ENCODE measurements at regions not wholly inside any gene's neighbourhood (a gene's known extent, or its start where the extent isn't known, plus 50 kb on each side); places are given as distances from the start of the nearest gene placed in this dataset.

DNA sequence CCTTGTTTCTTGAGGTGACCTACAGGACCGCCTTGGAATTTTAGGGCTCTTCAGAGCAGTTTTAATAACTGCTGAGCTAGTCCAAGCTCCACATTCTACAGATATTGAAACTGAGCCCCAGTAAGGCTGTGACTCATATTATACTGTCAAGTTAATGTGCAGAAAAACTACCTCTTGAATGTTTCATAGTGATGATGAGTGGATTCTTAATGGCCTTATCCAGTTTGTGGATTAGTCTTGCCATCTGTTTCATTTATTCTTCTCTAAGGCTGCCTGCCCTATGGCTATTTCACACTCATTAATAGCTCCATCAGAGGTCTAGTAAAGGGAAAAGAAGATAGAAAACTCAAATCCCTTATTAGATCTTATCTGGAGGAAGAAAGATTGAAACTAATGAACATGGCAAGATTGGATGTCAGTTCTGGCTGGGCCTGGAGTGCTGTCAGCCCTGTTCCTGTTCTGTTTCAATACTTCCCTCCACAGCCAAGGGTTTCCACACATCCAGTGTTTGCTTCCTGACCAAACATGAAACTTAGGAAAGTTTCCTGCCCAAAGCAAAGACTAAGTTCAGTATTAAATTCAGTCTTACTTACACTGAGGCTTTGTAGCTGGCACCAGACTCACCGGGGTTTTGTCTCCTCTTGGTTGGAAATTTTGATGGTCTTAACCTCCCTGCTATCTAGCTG lies 215.6 kb upstream of the DMAC1 start:
- H3K27ac Mint-ChIP-seq = no peak overlapping the region

DNA sequence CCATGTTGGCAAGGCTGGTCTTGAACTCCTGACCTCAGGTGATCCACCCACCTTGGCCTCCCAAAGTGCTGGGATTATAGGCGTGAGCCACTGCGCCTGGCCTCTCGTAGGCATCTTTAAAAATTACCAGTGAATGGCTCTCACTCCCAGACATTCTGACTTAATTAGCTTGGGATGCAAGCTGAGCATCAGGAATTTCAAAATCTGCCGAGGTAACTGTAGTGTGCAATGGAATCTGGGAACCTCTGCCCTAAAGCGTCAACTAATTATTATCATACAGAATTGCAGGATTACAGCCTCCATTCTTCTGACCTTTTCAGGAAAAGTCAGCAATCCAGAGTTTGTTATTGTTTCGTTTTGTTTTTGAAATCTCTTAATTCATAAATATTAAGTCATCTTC lies 213.4 kb upstream of the DMAC1 start:
- H3K36me3 Mint-ChIP-seq = no peaks in the 10 kb centered on the region
- no peaks in the 10 kb centered on the region for H3K9me3 Mint-ChIP-seq (ENCODE audit: low read depth)
- no peak overlapping the region for H3K4me3 Mint-ChIP-seq
- H3K27ac Mint-ChIP-seq = no peak overlapping the region
- no peaks in the 10 kb centered on the region for H3K4me1 Mint-ChIP-seq (ENCODE audit: low read depth)
- no peaks in the 10 kb centered on the region for H3K27me3 Mint-ChIP-seq

More for the DNA sequence above, 215.6 kb upstream of the DMAC1 start:
- Mint-ChIP-seq H3K36me3 (no peaks in the 10 kb centered on the region), H3K4me3 (no peak overlapping the region), H3K27me3 (no peaks in the 10 kb centered on the region), H3K4me1 (ENCODE audit: low read depth) (no peaks in the 10 kb centered on the region), H3K9me3 (ENCODE audit: low read depth) (no peaks in the 10 kb centered on the region)

- no peak overlapping the region for H3K4me3 Mint-ChIP-seq
- no peaks in the 10 kb centered on the region for H3K27me3 Mint-ChIP-seq
Observed at GRCh38 chr9:8011974-8012373, 212.4 kb upstream of the DMAC1 start.

DNA sequence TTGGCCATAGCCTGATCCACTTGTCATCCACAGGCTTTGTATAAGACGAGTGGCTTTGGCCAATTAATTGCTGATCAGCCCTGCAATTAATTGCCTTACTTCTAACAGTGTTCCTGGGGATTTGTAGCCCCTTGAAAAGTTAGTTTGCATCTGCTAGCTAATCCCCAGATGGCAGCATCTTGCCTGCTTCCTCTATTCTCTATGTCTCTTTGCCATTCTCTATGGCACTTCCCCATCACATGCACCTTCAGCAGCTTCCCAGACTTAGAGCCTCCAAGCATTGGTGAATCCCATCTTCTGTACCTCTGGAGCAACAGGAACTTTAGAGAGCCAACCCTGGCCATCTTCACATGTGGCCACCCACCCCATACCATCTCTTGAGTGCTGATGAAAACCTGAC lies 197.0 kb upstream of the DMAC1 start:
- H3K36me3 Mint-ChIP-seq = peaks cover 2% of the 10 kb centered on the region
- H3K27ac Mint-ChIP-seq = no peak overlapping the region
- H3K4me1 Mint-ChIP-seq (ENCODE audit: low read depth) = no peaks in the 10 kb centered on the region
- H3K9me3 Mint-ChIP-seq (ENCODE audit: low read depth) = no peaks in the 10 kb centered on the region
- no peaks in the 10 kb centered on the region for H3K27me3 Mint-ChIP-seq
- no peak overlapping the region for H3K4me3 Mint-ChIP-seq

More at GRCh38 chr9:8011974-8012373, 212.4 kb upstream of the DMAC1 start:
- Mint-ChIP-seq H3K36me3 (peaks cover 4% of the 10 kb centered on the region), H3K27ac (no peak overlapping the region), H3K9me3 (ENCODE audit: low read depth) (peaks cover 1% of the 10 kb centered on the region), H3K4me1 (ENCODE audit: low read depth) (no peaks in the 10 kb centered on the region)

GRCh38 chr9:7988644-7989280 lies 189.2 kb upstream of the DMAC1 start:
- no peak overlapping the region for H3K4me3 Mint-ChIP-seq
- H3K27ac Mint-ChIP-seq = no peak overlapping the region
- no peaks in the 10 kb centered on the region for H3K9me3 Mint-ChIP-seq (ENCODE audit: low read depth)
- H3K4me1 Mint-ChIP-seq (ENCODE audit: low read depth) = peaks cover 9% of the 10 kb centered on the region
- no peaks in the 10 kb centered on the region for H3K27me3 Mint-ChIP-seq
- H3K36me3 Mint-ChIP-seq = peaks cover 2% of the 10 kb centered on the region

- peaks cover 2% of the 10 kb centered on the region for H3K36me3 Mint-ChIP-seq
- H3K27me3 Mint-ChIP-seq = no peaks in the 10 kb centered on the region
- peaks cover 41% of the 10 kb centered on the region for H3K4me1 Mint-ChIP-seq (ENCODE audit: low read depth)
Observed at GRCh38 chr9:7984692-7985091, 185.1 kb upstream of the DMAC1 start.

GRCh38 chr9:7984203-7984602 lies 184.6 kb upstream of the DMAC1 start:
- H3K4me3 Mint-ChIP-seq = no peak overlapping the region
- peaks cover 43% of the 10 kb centered on the region for H3K4me1 Mint-ChIP-seq (ENCODE audit: low read depth)
- H3K9me3 Mint-ChIP-seq (ENCODE audit: low read depth) = no peaks in the 10 kb centered on the region
- H3K36me3 Mint-ChIP-seq = peaks cover 2% of the 10 kb centered on the region
- no peak overlapping the region for H3K27ac Mint-ChIP-seq
- H3K27me3 Mint-ChIP-seq = no peaks in the 10 kb centered on the region

More at GRCh38 chr9:7984692-7985091, 185.1 kb upstream of the DMAC1 start:
- Mint-ChIP-seq H3K27ac (no peak overlapping the region), H3K9me3 (ENCODE audit: low read depth) (no peaks in the 10 kb centered on the region), H3K4me3 (no peak overlapping the region)

- H3K36me3 Mint-ChIP-seq = peaks cover 2% of the 10 kb centered on the region
- H3K27me3 Mint-ChIP-seq = no peaks in the 10 kb centered on the region
- no peak overlapping the region for H3K4me3 Mint-ChIP-seq
- peaks cover 43% of the 10 kb centered on the region for H3K4me1 Mint-ChIP-seq (ENCODE audit: low read depth)
- H3K9me3 Mint-ChIP-seq (ENCODE audit: low read depth) = no peaks in the 10 kb centered on the region
- H3K27ac Mint-ChIP-seq = peak overlapping the region; percentile 28
Observed at GRCh38 chr9:7983490-7983889, 183.9 kb upstream of the DMAC1 start.

DNA sequence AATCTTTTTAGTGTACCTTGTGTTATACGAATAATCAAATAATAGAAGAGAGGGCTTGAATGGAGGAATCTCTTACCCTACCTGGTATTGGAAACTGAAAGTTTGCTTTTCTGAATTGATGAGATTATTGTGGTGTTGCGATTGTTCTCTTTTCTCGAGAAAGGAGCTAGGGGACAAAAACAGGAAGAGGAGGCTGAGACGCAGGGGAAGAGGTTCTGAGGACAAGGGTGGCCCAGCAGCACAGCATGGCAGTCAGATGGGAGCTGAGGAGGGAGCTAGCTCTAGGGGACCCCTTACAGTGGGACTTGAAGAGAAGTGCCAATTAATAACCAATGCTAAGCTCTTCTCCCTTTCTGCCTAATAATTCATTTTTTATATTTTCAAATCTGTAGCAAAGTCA lies 183.3 kb upstream of the DMAC1 start:
- Mint-ChIP-seq H3K9me3 (ENCODE audit: low read depth) (no peaks in the 10 kb centered on the region), H3K36me3 (peaks cover 2% of the 10 kb centered on the region), H3K27ac (peak overlapping the region; percentile 81), H3K4me1 (ENCODE audit: low read depth) (peaks cover 49% of the 10 kb centered on the region), H3K27me3 (no peaks in the 10 kb centered on the region), H3K4me3 (peak overlapping the region; percentile 40)

DNA sequence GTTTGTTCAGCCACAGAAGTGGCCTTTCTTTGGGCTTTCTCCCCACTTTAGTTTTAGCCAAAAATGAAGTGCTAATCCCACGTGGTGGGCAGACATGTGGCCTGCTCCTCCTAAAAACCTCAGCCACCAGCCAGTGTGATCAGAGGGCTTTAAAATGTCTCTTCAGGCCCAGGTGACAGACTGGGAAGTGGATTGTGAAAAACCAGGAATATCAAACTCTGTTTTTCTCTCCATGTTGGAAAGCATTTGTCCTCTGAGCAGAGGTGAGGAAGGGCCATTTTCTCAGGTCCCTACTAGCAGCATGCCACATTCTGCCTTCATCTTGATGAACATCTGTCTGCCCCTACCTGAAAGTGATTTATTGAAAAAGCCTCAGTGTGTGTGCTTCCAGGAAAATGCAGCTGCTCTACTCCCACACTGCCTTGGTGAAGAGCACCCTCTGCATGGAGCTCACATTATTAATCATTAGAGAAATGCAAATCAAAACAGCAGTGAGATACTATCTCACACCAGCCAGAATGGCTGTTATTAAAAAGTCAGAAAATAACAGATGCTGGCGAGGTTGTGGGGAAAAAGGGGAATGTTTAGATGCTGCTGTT lies 181.2 kb upstream of the DMAC1 start:
- H3K9me3 Mint-ChIP-seq (ENCODE audit: low read depth) = no peaks in the 10 kb centered on the region

GRCh38 chr9:7980041-7980440 lies 180.5 kb upstream of the DMAC1 start:
- Mint-ChIP-seq H3K9me3 (ENCODE audit: low read depth) (no peaks in the 10 kb centered on the region), H3K27ac (no peak overlapping the region), H3K4me1 (ENCODE audit: low read depth) (peaks cover 74% of the 10 kb centered on the region), H3K27me3 (no peaks in the 10 kb centered on the region), H3K36me3 (no peaks in the 10 kb centered on the region), H3K4me3 (no peak overlapping the region)

More for the DNA sequence above, 181.2 kb upstream of the DMAC1 start:
- no peaks in the 10 kb centered on the region for H3K36me3 Mint-ChIP-seq
- no peaks in the 10 kb centered on the region for H3K27me3 Mint-ChIP-seq
- peaks cover 68% of the 10 kb centered on the region for H3K4me1 Mint-ChIP-seq (ENCODE audit: low read depth)
- no peak overlapping the region for H3K27ac Mint-ChIP-seq
- no peak overlapping the region for H3K4me3 Mint-ChIP-seq

DNA sequence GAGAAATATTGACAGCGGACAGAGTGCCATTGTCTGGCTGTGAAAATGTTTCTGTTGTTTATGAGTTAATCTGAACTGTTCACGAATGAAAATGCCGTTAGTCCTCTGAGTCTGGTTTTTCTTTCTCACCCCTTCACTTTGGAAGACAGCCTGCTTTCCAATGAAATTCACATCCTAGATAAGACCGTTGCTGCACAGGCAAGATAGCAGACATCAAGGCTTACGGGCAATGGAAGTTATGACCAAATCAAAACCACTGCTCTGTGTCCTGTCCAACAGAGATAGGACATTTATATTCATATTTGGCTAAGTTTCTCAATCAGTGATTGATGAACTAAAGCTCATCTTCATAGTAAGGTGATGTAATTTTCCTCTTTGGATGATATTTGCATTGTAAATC lies 180.0 kb upstream of the DMAC1 start:
- Mint-ChIP-seq H3K27ac (peak overlapping the region; percentile 2), H3K36me3 (no peaks in the 10 kb centered on the region), H3K4me3 (no peak overlapping the region), H3K4me1 (ENCODE audit: low read depth) (peaks cover 78% of the 10 kb centered on the region), H3K9me3 (ENCODE audit: low read depth) (no peaks in the 10 kb centered on the region), H3K27me3 (no peaks in the 10 kb centered on the region)

GRCh38 chr9:7977586-7977985 lies 178.0 kb upstream of the DMAC1 start:
- Mint-ChIP-seq H3K4me3 (peak overlapping the region; percentile 30), H3K27ac (peak overlapping the region; percentile 17), H3K4me1 (ENCODE audit: low read depth) (peaks cover 78% of the 10 kb centered on the region), H3K27me3 (no peaks in the 10 kb centered on the region), H3K36me3 (no peaks in the 10 kb centered on the region), H3K9me3 (ENCODE audit: low read depth) (no peaks in the 10 kb centered on the region)

GRCh38 chr9:7976856-7977255 lies 177.3 kb upstream of the DMAC1 start:
- Mint-ChIP-seq H3K4me3 (peak overlapping the region; percentile 60), H3K27ac (peak overlapping the region; percentile 92), H3K27me3 (no peaks in the 10 kb centered on the region), H3K9me3 (ENCODE audit: low read depth) (no peaks in the 10 kb centered on the region), H3K36me3 (no peaks in the 10 kb centered on the region), H3K4me1 (ENCODE audit: low read depth) (peaks cover 78% of the 10 kb centered on the region)

DNA sequence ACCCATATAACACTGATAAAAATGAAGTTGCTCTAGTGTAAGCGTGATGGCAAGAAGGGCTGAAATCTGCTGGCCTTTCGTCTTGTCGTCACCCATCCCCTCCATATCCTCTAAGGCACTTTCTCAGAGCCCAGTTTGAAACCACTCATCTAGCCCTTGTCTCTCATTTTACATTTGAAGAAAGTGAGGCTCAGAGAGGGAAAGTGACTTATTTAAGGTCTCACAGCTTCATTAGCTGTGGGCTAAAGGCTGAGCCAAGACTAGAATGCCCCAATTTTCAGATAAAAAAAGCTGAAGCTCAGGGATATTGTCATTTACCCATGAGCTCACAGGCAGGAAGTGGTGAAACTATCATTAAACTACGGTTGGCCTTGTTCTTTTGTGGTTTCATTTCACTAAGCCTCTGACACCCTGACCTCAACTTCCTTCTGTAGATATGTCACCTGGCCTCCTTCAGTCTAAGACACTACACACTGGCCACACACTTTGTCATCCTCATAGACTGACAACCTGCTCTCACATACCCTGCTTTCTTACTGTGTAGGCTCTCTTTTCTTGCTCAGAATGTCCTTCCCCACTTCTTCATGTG lies 176.7 kb upstream of the DMAC1 start:
- Mint-ChIP-seq H3K4me1 (ENCODE audit: low read depth) (peaks cover 72% of the 10 kb centered on the region), H3K36me3 (no peaks in the 10 kb centered on the region), H3K27me3 (no peaks in the 10 kb centered on the region), H3K4me3 (peak overlapping the region; percentile 60), H3K27ac (peak overlapping the region; percentile 92), H3K9me3 (ENCODE audit: low read depth) (no peaks in the 10 kb centered on the region)

Data from activated naive CD8-positive, alpha-beta T cell (primary cell).